IMR-90 (cell line): ENCODE measurements at regions not wholly inside any gene's neighbourhood (a gene's known extent, or its start where the extent isn't known, plus 50 kb on each side); places are given as distances from the start of the nearest gene placed in this dataset.

ENCODE experiments used
- ATAC-seq: fragments of 200-7000 bp; cut with Tn5 transposase; 2 replicates; pipeline ENCODE4 v1.9.1; 2020; ENCODE audit warnings: low read depth, mild to moderate bottlenecking, moderate library complexity
- BruUV-seq: library from RNA; stranded (reverse); fragments of 400-500 nt; replicated peaks from 2 replicates; lab custom pipeline; 2021; lab: Mats Ljungman, UMichigan
- CTCF ChIA-PET: fragments of 300-600 bp; formaldehyde crosslinking; extraction: SDS; loops from one replicate; lab custom pipeline; 2021; ENCODE audit warnings: antibody characterized with exemption; lab: Yijun Ruan, JAX
- POLR2A ChIA-PET: fragments of 300-600 bp; sonication (Branson Sonifier 250); formaldehyde crosslinking; loops from one replicate; lab custom pipeline; 2022; ENCODE audit warnings: antibody characterized with exemption; ENCODE audit not compliant: unreplicated experiment; lab: Charles Lee
- DNase-seq: peaks from one replicate; pipeline ENCODE4 v3.0.0; 2013
- H2AFZ ChIP-seq: replicated peaks from 2 replicates; pipeline ENCODE3; 2013; ENCODE audit warnings: low read length, mild to moderate bottlenecking; ENCODE audit not compliant: poor library complexity
- H2AK5ac ChIP-seq: 2 replicates; pipeline ENCODE4 v1.6.1; 2013; ENCODE audit warnings: low read depth, low read length, inconsistent platforms
- H2AK9ac ChIP-seq: replicated peaks from 2 replicates; pipeline ENCODE3; 2013; ENCODE audit warnings: mild to moderate bottlenecking, low read depth, low read length, moderate library complexity; ENCODE audit not compliant: poor library complexity
- H2BK120ac ChIP-seq: 2 replicates; pipeline ENCODE4 v1.6.1; 2013; ENCODE audit warnings: low read depth, low read length, inconsistent platforms
- H2BK15ac ChIP-seq: 3 replicates; pipeline ENCODE4 v1.6.1; 2013; ENCODE audit warnings: low read depth, low read length, inconsistent platforms
- H2BK20ac ChIP-seq: 2 replicates; pipeline ENCODE4 v1.6.1; 2013; ENCODE audit warnings: low read depth, mild to moderate bottlenecking, inconsistent platforms, low read length, moderate library complexity
- H2BK5ac ChIP-seq: 2 replicates; pipeline ENCODE4 v1.6.1; 2013; ENCODE audit warnings: mild to moderate bottlenecking, low read depth, low read length, inconsistent platforms; ENCODE audit not compliant: poor library complexity, severe bottlenecking
- H3K14ac ChIP-seq: replicated peaks from 2 replicates; pipeline ENCODE4 v1.6.1; 2013; ENCODE audit warnings: low read depth, low read length, inconsistent platforms
- H3K18ac ChIP-seq: 2 replicates; pipeline ENCODE4 v1.6.1; 2013; ENCODE audit warnings: low read depth, low read length, control low read depth
- H3K23ac ChIP-seq: 2 replicates; pipeline ENCODE4 v1.6.1; 2013; ENCODE audit warnings: low read depth, low read length, inconsistent platforms
- H3K27ac ChIP-seq: 2 replicates; pipeline ENCODE4 v1.5.1; 2013; ENCODE audit warnings: mild to moderate bottlenecking, control low read depth, low read length; ENCODE audit not compliant: insufficient read depth
- H3K27me3 ChIP-seq: 2 replicates; pipeline ENCODE4 v1.6.1; 2013; ENCODE audit warnings: low read length; ENCODE audit not compliant: control insufficient read depth, insufficient read depth
- H3K36me3 ChIP-seq: 2 replicates; pipeline ENCODE4 v1.6.1; 2013; ENCODE audit warnings: low read length, mixed read lengths; ENCODE audit not compliant: control insufficient read depth, insufficient read depth
- H3K4ac ChIP-seq: 2 replicates; pipeline ENCODE4 v1.6.1; 2013; ENCODE audit warnings: low read depth, low read length, inconsistent platforms
- H3K4me1 ChIP-seq: 2 replicates; pipeline ENCODE4 v1.6.1; 2013; ENCODE audit warnings: low read length, mixed read lengths; ENCODE audit not compliant: control insufficient read depth, insufficient read depth
- H3K4me2 ChIP-seq: 2 replicates; pipeline ENCODE4 v1.6.1; 2013; ENCODE audit warnings: low read depth, mild to moderate bottlenecking, control low read depth, low read length, moderate library complexity
- H3K4me3 ChIP-seq: 2 replicates; pipeline ENCODE4 v1.5.1; 2013; ENCODE audit warnings: low read depth, mild to moderate bottlenecking, control low read depth, low read length, moderate library complexity; ENCODE audit not compliant: insufficient read depth
- H3K56ac ChIP-seq: 2 replicates; pipeline ENCODE4 v1.6.1; 2013; ENCODE audit warnings: low read length, inconsistent platforms; ENCODE audit not compliant: insufficient read depth; ENCODE audit errors: extremely low read depth
- H3K79me1 ChIP-seq, 2 experiments: 2 replicates each; pipeline ENCODE4 v1.6.1; 2013; ENCODE audit warnings: low read length in 2 of 2, inconsistent platforms in 1 of 2, low read depth in 1 of 2
- H3K9ac ChIP-seq: 2 replicates; pipeline ENCODE4 v1.6.1; 2013; ENCODE audit warnings: low read depth, low read length, control low read depth
- H3K9me1 ChIP-seq: 2 replicates; pipeline ENCODE4 v1.6.1; 2013; ENCODE audit warnings: low read length, inconsistent platforms; ENCODE audit not compliant: insufficient read depth
- H3K9me3 ChIP-seq: 2 replicates; pipeline ENCODE4 v1.6.1; 2013; ENCODE audit warnings: low read length; ENCODE audit not compliant: control insufficient read depth, insufficient read depth
- H4K20me1 ChIP-seq: 2 replicates; pipeline ENCODE4 v1.6.1; 2013; ENCODE audit warnings: low read length, inconsistent platforms; ENCODE audit not compliant: insufficient read depth
- H4K5ac ChIP-seq: 2 replicates; pipeline ENCODE4 v1.6.1; 2013; ENCODE audit warnings: mild to moderate bottlenecking, low read depth, low read length, control low read depth
- H4K8ac ChIP-seq, 2 experiments: 2 replicates each; pipeline ENCODE4 v1.6.1; 2013; ENCODE audit warnings: low read depth in 2 of 2, low read length in 2 of 2, control low read depth in 1 of 2, inconsistent platforms in 1 of 2
- H4K91ac ChIP-seq: 2 replicates; pipeline ENCODE4 v1.6.1; 2013; ENCODE audit warnings: low read depth, low read length, inconsistent platforms; ENCODE audit not compliant: insufficient read depth
- CEBPB ChIP-seq: IDR thresholded peaks from 2 replicates; pipeline ENCODE4 v1.6.1; 2012; ENCODE audit warnings: low read depth, low read length, improper control_type of control experiment
- CHD1 ChIP-seq: IDR thresholded peaks from 2 replicates; pipeline ENCODE4 v1.6.1; 2012; ENCODE audit warnings: low read depth, low read length, improper control_type of control experiment
- ELK1 ChIP-seq: fragments of 150-350 bp; IDR thresholded peaks from 2 replicates; pipeline ENCODE4 v1.6.1; 2016; ENCODE audit warnings: low read depth, mild to moderate bottlenecking, low read length, moderate library complexity, borderline replicate concordance
- FOS ChIP-seq: fragments of 150-350 bp; IDR thresholded peaks from 2 replicates; pipeline ENCODE4 v1.6.1; 2016; ENCODE audit warnings: low read depth, low read length
- MAZ ChIP-seq: IDR thresholded peaks from 2 replicates; pipeline ENCODE4 v1.6.1; 2012; ENCODE audit warnings: low read depth, mild to moderate bottlenecking, low read length, improper control_type of control experiment, moderate library complexity, borderline replicate concordance
- MXI1 ChIP-seq: IDR thresholded peaks from 2 replicates; pipeline ENCODE4 v1.6.1; 2012; ENCODE audit warnings: low read depth, mild to moderate bottlenecking, low read length, moderate library complexity, borderline replicate concordance
- NFE2L2 ChIP-seq: fragments of 150-350 bp; IDR thresholded peaks from 2 replicates; pipeline ENCODE4 v1.6.1; 2016; ENCODE audit warnings: low read depth, mild to moderate bottlenecking, low read length
- RCOR1 ChIP-seq: IDR thresholded peaks from 2 replicates; pipeline ENCODE4 v1.6.1; 2012; ENCODE audit warnings: mild to moderate bottlenecking, low read length, improper control_type of control experiment; ENCODE audit not compliant: insufficient replicate concordance
- SMC3 ChIP-seq: fragments of 150-350 bp; IDR thresholded peaks from 2 replicates; pipeline ENCODE4 v1.6.1; 2016; ENCODE audit warnings: low read depth, mild to moderate bottlenecking, antibody characterized with exemption, low read length, moderate library complexity
- USF2 ChIP-seq: fragments of 150-350 bp; IDR thresholded peaks from 2 replicates; pipeline ENCODE4 v1.6.1; 2017; ENCODE audit warnings: mild to moderate bottlenecking, antibody characterized with exemption, low read length, low read depth
- WGBS, 2 experiments: methylation state at CpG; one replicate each; pipeline versions ENCODE4 v1.1.5 to v1.1.7; 2013; ENCODE audit warnings: missing lambda C conversion rate in 2 of 2; ENCODE audit not compliant: insufficient read length in 1 of 2; ENCODE audit errors: extremely low coverage in 2 of 2; 5-methylcytosine and 5-hydroxymethylcytosine counted together
- dilution Hi-C: fragments of 300-500 bp; cut with HindIII; formaldehyde crosslinking; loops from one replicate; pipeline ENCODE4 v1.14.3; 2018; ENCODE audit warnings: low sequenced_read_pairs; ENCODE audit not compliant: unreplicated experiment
- in situ Hi-C: fragments of 300-500 bp; cut with MboI; formaldehyde crosslinking; loops from 3 replicates; pipeline ENCODE4 v1.14.3; 2019; ENCODE audit warnings: low sequenced_read_pairs, inconsistent platforms, mixed read lengths
- intact Hi-C: fragments of 100-400 bp; cut with micrococcal nuclease; formaldehyde crosslinking; loops from 2 replicates; pipeline ENCODE4 v1.10.0; 2022

GRCh38 chr6:139426795-139427194 lies 52.3 kb upstream of the CITED2 start:
- Histone ChIP-seq H3K14ac (no peak overlapping the region), H3K4me2 (no peak overlapping the region), H3K9me3 (no peaks in the 10 kb centered on the region; the same call in 1 of the 2 replicates), H2AFZ (no peak overlapping the region), H3K36me3 (no peaks in the 10 kb centered on the region), H3K27ac (no peak overlapping the region), H3K4me3 (no peak overlapping the region), H3K56ac (no peak overlapping the region), H3K9me1 (no peaks in the 10 kb centered on the region), H4K20me1 (no peaks in the 10 kb centered on the region), H3K79me1 (no peaks in the 10 kb centered on the region), H3K4me1 (no peaks in the 10 kb centered on the region), H2BK20ac (no peak overlapping the region), H3K18ac (no peak overlapping the region), H2BK120ac (no peak overlapping the region), H3K27me3 (no peaks in the 10 kb centered on the region), H2AK5ac (no peak overlapping the region), H4K8ac (no peak overlapping the region), H3K9ac (no peak overlapping the region), H4K5ac (no peak overlapping the region), H2BK5ac (no peak overlapping the region), H4K91ac (no peak overlapping the region), H2BK15ac (no peak overlapping the region), H2AK9ac (no peak overlapping the region), H3K4ac (no peak overlapping the region), H3K23ac (no peak overlapping the region)
- no peak for TF ChIP-seq FOS
- no peak for TF ChIP-seq CEBPB
- no peak for TF ChIP-seq MAZ
- no peak for TF ChIP-seq NFE2L2
- TF ChIP-seq MXI1 = no peak
- no peak for TF ChIP-seq USF2
- TF ChIP-seq SMC3 = no peak
- no peak for TF ChIP-seq CHD1
- no peak for TF ChIP-seq ELK1
- TF ChIP-seq RCOR1 = no peak
- 90% methylated on average over 7 of the region's 9 CpGs; no CpG with 5 or more reads in 1 of the 2 experiments for WGBS, 2 experiments
- no TSS peak for BruUV-seq
- dilution Hi-C loops (no loop called here), intact Hi-C loops (no loop called here), in situ Hi-C loops (no loop called here)
- DNase-seq (no peak), ATAC-seq (no peak)
- POLR2A ChIA-PET = no interaction called here
- CTCF ChIA-PET = no interaction called here
